Endothelial cell (in vitro differentiated cells): ENCODE measurements at regions not wholly inside any gene's neighbourhood (a gene's known extent, or its start where the extent isn't known, plus 50 kb on each side); places are given as distances from the start of the nearest gene placed in this dataset.

Experiments used
- DNase-seq: peaks from one replicate; pipeline ENCODE4 v3.0.0; 2021; ENCODE audit warnings: low spot score
- H3K27ac Mint-ChIP-seq: one replicate; pipeline ENCODE4 v1.8.0; 2021; ENCODE audit warnings: mixed read lengths, inconsistent platforms; ENCODE audit not compliant: unreplicated experiment
- H3K27me3 Mint-ChIP-seq: one replicate; pipeline ENCODE4 v1.8.0; 2021; ENCODE audit warnings: mild to moderate bottlenecking, moderate library complexity, mixed read lengths, inconsistent platforms; ENCODE audit not compliant: unreplicated experiment
- H3K36me3 Mint-ChIP-seq: one replicate; pipeline ENCODE4 v1.8.0; 2021; ENCODE audit warnings: mild to moderate bottlenecking, low read depth, mixed read lengths, inconsistent platforms; ENCODE audit not compliant: unreplicated experiment
- H3K4me1 Mint-ChIP-seq: one replicate; pipeline ENCODE4 v1.8.0; 2021; ENCODE audit warnings: mild to moderate bottlenecking, mixed read lengths, inconsistent platforms; ENCODE audit not compliant: unreplicated experiment
- H3K4me3 Mint-ChIP-seq: one replicate; pipeline ENCODE4 v1.8.0; 2021; ENCODE audit warnings: mild to moderate bottlenecking, mixed read lengths, inconsistent platforms; ENCODE audit not compliant: unreplicated experiment
- H3K9me3 Mint-ChIP-seq: one replicate; pipeline ENCODE4 v1.8.0; 2021; ENCODE audit warnings: mixed read lengths, inconsistent platforms; ENCODE audit not compliant: unreplicated experiment
- CTCF ChIP-seq: fragments of 200-600 bp; sonication (generic); IDR thresholded peaks from one replicate; pipeline ENCODE4 v1.5.0; 2021; ENCODE audit warnings: antibody characterized with exemption; ENCODE audit not compliant: unreplicated experiment

- DNase-seq: no peak
- Mint-ChIP-seq H3K27me3 (peaks cover 1% of the 10 kb centered on the region), H3K4me1 (no peaks in the 10 kb centered on the region), H3K9me3 (no peaks in the 10 kb centered on the region), H3K36me3 (no peaks in the 10 kb centered on the region), H3K4me3 (no peak overlapping the region), H3K27ac (no peak overlapping the region)
- no peak for TF ChIP-seq CTCF
Measured at GRCh38 chr10:33749067-33749735, 414.7 kb upstream of the NRP1 start.

GRCh38 chr10:33746836-33747268 lies 412.4 kb upstream of the NRP1 start:
- H3K36me3 Mint-ChIP-seq: no peaks in the 10 kb centered on the region
- TF ChIP-seq CTCF: no peak
- H3K4me1 Mint-ChIP-seq: no peaks in the 10 kb centered on the region
- no peak overlapping the region for H3K27ac Mint-ChIP-seq
- H3K9me3 Mint-ChIP-seq: no peaks in the 10 kb centered on the region
- no peak for DNase-seq
- H3K4me3 Mint-ChIP-seq: no peak overlapping the region
- no peaks in the 10 kb centered on the region for H3K27me3 Mint-ChIP-seq

GRCh38 chr10:33746186-33746585 lies 411.7 kb upstream of the NRP1 start:
- no peak for DNase-seq
- Mint-ChIP-seq H3K4me3 (no peak overlapping the region), H3K36me3 (no peaks in the 10 kb centered on the region), H3K27ac (no peak overlapping the region), H3K4me1 (no peaks in the 10 kb centered on the region), H3K9me3 (no peaks in the 10 kb centered on the region), H3K27me3 (no peaks in the 10 kb centered on the region)
- TF ChIP-seq CTCF: no peak

- Mint-ChIP-seq H3K4me3 (no peak overlapping the region), H3K27ac (no peak overlapping the region), H3K36me3 (no peaks in the 10 kb centered on the region), H3K9me3 (no peaks in the 10 kb centered on the region), H3K4me1 (no peaks in the 10 kb centered on the region), H3K27me3 (no peaks in the 10 kb centered on the region)
- DNase-seq: no peak
- no peak for TF ChIP-seq CTCF
Measured at GRCh38 chr10:33743429-33743857, 409.0 kb upstream of the NRP1 start.

GRCh38 chr10:33739031-33739430 lies 404.6 kb upstream of the NRP1 start:
- no peak for TF ChIP-seq CTCF
- no peak overlapping the region for H3K4me3 Mint-ChIP-seq
- no peaks in the 10 kb centered on the region for H3K9me3 Mint-ChIP-seq
- no peaks in the 10 kb centered on the region for H3K27me3 Mint-ChIP-seq
- no peak for DNase-seq
- no peaks in the 10 kb centered on the region for H3K36me3 Mint-ChIP-seq
- no peak overlapping the region for H3K27ac Mint-ChIP-seq
- H3K4me1 Mint-ChIP-seq: no peaks in the 10 kb centered on the region
